GM10266 (cell line): ENCODE measurements at regions not wholly inside any gene's neighbourhood (a gene's known extent, or its start where the extent isn't known, plus 50 kb on each side); places are given as distances from the start of the nearest gene placed in this dataset.
"Not testable (repeated sequence)": the region's sequence is repeated elsewhere in the genome, so short reads cannot be mapped to it uniquely, and the experiment has no call there.

Experiments
- DNase-seq: peaks from one replicate; pipeline ENCODE4 v3.0.0; 2012; ENCODE audit errors: extremely low spot score
- CTCF ChIP-seq: IDR thresholded peaks from 2 replicates; pipeline ENCODE4 v1.5.1; 2012; ENCODE audit warnings: mild to moderate bottlenecking, low read depth; ENCODE audit not compliant: control insufficient read depth, insufficient read depth; ENCODE audit errors: missing control alignments

GRCh38 chr5:147101659-147102369 lies 133.0 kb upstream of the STK32A start:
- no peak for TF ChIP-seq CTCF
- no peak for DNase-seq

GRCh38 chr5:147112899-147113298 lies 121.9 kb upstream of the STK32A start:
- TF ChIP-seq CTCF: no peak
- no peak for DNase-seq

- no peak for TF ChIP-seq CTCF
- no peak for DNase-seq
Observed at GRCh38 chr5:147113967-147114366, 120.9 kb upstream of the STK32A start.

- not testable (repeated sequence) for DNase-seq
Observed at GRCh38 chr5:147139759-147140158, 95.1 kb upstream of the STK32A start.

GRCh38 chr5:147140558-147140957 lies 94.3 kb upstream of the STK32A start:
- no peak for TF ChIP-seq CTCF
- no peak for DNase-seq

GRCh38 chr5:147141580-147141979 lies 93.2 kb upstream of the STK32A start:
- DNase-seq: not testable (repeated sequence)

- no peak for DNase-seq
- no peak for TF ChIP-seq CTCF
Observed at GRCh38 chr5:147143215-147143614, 91.6 kb upstream of the STK32A start.

- DNase-seq: no peak
- no peak for TF ChIP-seq CTCF
Observed at GRCh38 chr5:147145328-147145727, 89.5 kb upstream of the STK32A start.

- no peak for DNase-seq
- no peak for TF ChIP-seq CTCF
Observed at GRCh38 chr5:147148715-147149114, 86.1 kb upstream of the STK32A start.
